RWPE1 (cell line): ENCODE measurements at regions not wholly inside any gene's neighbourhood (a gene's known extent, or its start where the extent isn't known, plus 50 kb on each side); places are given as distances from the start of the nearest gene placed in this dataset.

Experiments
- CTCF ChIA-PET: fragments of 350-600 bp; sonication (Branson Sonifier 250); formaldehyde crosslinking; extraction: SDS; loops from one replicate; lab custom pipeline; 2021; lab: Yijun Ruan, JAX
- POLR2A ChIA-PET: fragments of 400-600 bp; formaldehyde crosslinking; extraction: SDS; loops from one replicate; lab custom pipeline; 2020; ENCODE audit warnings: antibody characterized with exemption; ENCODE audit not compliant: low non-redundant PET; lab: Yijun Ruan, JAX
- DNase-seq: peaks from one replicate; pipeline ENCODE4 v3.0.0; 2012; ENCODE audit warnings: low spot score
- H3K27ac ChIP-seq: fragments of 450-650 bp; 2 replicates; pipeline ENCODE4 v1.5.1; 2017
- TF ChIP-seq, protein P1 (sequence below): fragments of 450-650 bp; conservative IDR thresholded peaks from 2 replicates; pipeline ENCODE4 v1.5.1; 2017; ENCODE audit warnings: low read depth, mild to moderate bottlenecking

DNA sequence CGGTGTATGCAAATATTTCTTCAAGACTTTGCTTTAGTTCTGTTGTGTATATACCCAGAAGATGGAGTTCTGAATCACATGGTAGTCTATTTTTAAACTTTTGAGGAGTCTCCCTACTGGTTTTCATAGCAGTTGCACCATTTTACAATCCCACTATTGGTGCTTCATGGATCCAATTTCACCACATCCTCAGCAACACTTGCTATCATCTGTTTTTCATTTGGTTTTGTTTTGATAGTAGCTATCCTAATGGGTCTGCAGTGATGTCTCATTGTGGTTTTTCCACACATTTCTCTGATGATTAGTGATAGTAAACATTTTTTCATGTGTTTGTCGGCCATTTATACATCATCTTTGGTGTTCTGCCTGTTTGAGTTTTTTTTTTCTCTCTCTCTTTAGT is 1339.3 kb downstream of the EFNA5 start:
- CTCF ChIA-PET: interaction anchor here (0.6 kb wide), 1 partner anchor 610 kb away, joined by 3 read pairs; no protein-coding TSS in a partner anchor
- POLR2A ChIA-PET: no interaction called here
- DNase-seq: no peak
- TF ChIP-seq, protein P1, sequence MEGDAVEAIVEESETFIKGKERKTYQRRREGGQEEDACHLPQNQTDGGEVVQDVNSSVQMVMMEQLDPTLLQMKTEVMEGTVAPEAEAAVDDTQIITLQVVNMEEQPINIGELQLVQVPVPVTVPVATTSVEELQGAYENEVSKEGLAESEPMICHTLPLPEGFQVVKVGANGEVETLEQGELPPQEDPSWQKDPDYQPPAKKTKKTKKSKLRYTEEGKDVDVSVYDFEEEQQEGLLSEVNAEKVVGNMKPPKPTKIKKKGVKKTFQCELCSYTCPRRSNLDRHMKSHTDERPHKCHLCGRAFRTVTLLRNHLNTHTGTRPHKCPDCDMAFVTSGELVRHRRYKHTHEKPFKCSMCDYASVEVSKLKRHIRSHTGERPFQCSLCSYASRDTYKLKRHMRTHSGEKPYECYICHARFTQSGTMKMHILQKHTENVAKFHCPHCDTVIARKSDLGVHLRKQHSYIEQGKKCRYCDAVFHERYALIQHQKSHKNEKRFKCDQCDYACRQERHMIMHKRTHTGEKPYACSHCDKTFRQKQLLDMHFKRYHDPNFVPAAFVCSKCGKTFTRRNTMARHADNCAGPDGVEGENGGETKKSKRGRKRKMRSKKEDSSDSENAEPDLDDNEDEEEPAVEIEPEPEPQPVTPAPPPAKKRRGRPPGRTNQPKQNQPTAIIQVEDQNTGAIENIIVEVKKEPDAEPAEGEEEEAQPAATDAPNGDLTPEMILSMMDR: no peak
- H3K27ac ChIP-seq: no peak overlapping the region

DNA sequence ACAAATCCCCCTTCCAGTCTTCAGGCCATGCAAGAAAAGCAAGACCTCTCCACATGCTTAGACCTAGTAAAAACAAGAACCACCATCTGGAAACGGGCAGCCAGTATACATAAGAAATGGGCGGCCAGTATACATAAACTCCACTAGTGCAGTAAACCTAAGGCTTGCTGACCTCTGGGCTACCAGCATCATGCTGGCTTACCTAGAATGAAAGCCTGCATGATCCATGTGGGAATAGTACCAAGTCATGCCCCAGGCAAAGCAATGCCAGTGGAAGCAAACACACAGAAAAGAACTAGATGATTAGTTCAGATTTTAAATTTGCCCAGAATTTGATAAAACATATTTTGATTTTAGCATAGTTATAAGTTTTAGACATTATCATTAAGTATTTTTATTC is 1346.4 kb downstream of the EFNA5 start:
- TF ChIP-seq, protein P1: no peak
- H3K27ac ChIP-seq: no peak overlapping the region
- ChIA-PET CTCF (interaction anchor here (0.6 kb wide), 1 partner anchor 12 kb away, joined by 3 read pairs; no protein-coding TSS in a partner anchor), POLR2A (no interaction called here)
- DNase-seq: no peak

DNA sequence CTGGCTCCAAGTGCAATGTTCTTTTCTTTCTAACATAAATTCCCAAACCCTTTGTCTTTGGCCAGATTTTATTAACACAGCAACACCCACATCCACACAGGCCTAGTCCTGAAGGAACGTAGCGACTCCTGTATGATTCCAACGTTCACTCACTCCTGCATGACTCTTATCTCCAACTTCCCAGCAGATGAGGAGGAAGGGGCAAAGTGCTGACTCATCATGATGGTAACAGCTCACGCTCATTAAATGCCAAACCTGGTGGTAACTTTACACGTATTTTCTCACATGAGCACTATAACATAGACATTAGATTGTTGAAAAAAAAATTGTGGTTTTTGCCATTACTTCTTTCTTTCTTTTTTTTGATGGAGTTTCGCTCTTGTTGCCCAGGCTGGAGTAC is 1349.5 kb downstream of the EFNA5 start:
- TF ChIP-seq, protein P1: no peak
- H3K27ac ChIP-seq: no peak overlapping the region
- ChIA-PET POLR2A (no interaction called here), CTCF (interaction anchor here (0.6 kb wide), 1 partner anchor 200 kb away, joined by 3 read pairs; no protein-coding TSS in a partner anchor)
- no peak for DNase-seq

DNA sequence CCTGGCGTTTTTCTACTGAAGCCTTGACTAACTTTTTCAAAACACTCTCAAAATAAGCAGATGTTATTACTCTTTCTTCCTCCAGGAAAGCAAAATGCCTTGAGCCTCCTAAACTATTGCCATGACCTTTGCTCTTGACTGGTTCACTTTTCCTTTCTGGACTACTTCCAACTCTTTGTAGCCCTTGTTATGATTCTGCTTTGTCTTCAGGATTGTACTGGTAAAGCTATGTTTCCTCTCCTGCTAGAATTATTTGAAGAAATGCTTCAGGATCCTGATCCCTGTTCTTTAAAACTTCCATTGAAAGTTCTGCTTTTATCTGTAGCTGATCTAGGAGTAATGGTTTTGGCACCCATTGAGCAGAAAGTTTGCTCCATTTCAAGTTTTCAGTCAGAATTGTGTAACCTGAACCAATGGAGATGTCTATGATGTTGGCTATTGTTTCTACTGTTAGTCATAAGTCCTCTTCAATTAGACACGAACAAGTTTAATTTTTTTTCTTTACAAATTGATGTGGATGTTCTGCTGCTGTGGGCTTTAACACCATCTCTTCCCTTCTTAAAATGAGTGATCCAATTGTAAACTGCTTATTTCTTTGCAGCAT is 1356.4 kb downstream of the EFNA5 start:
- CTCF ChIA-PET: interaction anchor here (0.6 kb wide), 1 partner anchor 26 kb away, joined by 4 read pairs; no protein-coding TSS in a partner anchor
- H3K27ac ChIP-seq: no peak overlapping the region
- DNase-seq: no peak
- TF ChIP-seq, protein P1: no peak
- POLR2A ChIA-PET: no interaction called here

DNA sequence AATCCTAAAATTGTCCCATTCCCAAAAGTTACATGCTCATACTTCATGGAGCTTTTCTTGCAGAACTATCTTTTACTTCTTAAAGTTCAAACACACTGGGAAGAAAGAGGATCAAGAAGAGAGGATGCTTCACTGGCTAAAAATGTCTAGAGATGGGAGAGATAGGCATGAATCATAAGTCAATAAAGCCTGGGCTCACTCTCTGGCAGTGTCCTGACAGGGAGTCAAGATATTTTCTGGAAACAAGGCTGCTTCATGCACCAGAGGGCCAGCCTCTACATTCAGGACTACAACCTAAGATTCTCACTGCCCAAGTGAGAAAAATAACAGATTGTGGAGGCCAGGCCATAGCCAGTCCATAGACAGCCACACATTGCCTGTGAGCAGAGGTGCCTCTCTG is 1358.4 kb downstream of the EFNA5 start:
- CTCF ChIA-PET: interaction anchor here (0.5 to 0.6 kb wide), 2 partner anchors 12 to 292 kb away, joined by 3 to 6 read pairs; no protein-coding TSS in a partner anchor
- POLR2A ChIA-PET: no interaction called here
- DNase-seq: no peak

DNA sequence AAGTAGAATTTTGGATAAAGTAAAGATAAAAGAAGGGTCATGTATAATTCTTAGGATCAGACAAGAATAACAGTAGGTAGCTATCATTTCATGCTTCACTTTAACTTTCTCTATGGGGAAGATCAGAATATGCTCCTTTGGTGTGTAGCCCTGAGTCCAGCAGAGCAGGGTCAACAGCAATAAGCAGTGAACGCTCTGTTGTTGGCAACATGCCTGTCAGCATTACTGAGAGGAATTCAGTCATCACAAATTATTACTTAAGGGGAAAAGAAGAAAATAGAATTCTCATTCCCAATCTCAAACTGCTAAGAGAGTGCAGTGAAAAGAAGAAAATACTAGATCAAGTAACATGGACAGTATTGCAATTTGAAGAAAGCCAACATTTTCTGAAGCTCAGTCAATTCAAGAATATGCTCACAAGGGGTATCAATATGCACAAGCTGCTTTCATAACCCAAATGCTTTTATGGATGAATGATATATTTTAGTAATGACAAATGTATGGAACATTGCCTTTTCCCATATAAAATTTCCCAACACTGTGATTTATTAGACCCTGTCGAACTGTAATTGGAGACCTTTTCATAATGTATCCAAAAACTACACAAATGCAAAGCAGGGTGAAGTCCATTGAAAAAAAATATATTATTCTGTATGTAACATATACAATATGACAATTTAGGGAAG is 1359.4 kb downstream of the EFNA5 start:
- CTCF ChIA-PET: interaction anchor here (0.5 to 0.7 kb wide), 2 partner anchors 13 to 19 kb away, joined by 3 read pairs; no protein-coding TSS in a partner anchor

More for the DNA sequence above, 1358.4 kb downstream of the EFNA5 start:
- no peak overlapping the region for H3K27ac ChIP-seq
- TF ChIP-seq, protein P1: no peak

More for the DNA sequence above, 1359.4 kb downstream of the EFNA5 start:
- DNase-seq: no peak
- no peak overlapping the region for H3K27ac ChIP-seq
- POLR2A ChIA-PET: no interaction called here
- TF ChIP-seq, protein P1: no peak
